ENCODE measurements at regions not wholly inside any gene's neighbourhood (a gene's known extent, or its start where the extent isn't known, plus 50 kb on each side); places are given as distances from the start of the nearest gene placed in this dataset.

DNA sequence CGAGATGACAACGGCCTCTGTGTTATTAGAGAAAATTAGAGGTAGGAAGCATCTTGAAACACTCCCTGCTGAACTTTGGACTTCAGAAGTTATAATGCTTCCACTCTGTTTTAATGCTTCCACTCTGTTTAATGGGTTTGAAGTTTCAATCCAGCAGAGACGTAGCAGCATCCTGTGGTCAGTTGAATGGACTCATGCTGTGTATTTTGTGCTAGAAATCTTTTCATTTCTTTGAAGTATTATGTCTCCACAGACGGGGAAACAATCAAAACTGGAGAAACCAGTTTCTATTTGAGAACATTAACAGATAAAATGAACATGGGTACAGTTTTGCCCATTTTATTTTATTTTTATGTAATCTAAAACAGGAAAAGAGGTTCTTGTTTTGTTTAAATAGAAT lies 1736.2 kb downstream of the SLITRK5 start:
- TF ChIP-seq EZH2 (IDR thresholded peaks at IDR 0.05), result no peak
- TF ChIP-seq, protein P1, sequence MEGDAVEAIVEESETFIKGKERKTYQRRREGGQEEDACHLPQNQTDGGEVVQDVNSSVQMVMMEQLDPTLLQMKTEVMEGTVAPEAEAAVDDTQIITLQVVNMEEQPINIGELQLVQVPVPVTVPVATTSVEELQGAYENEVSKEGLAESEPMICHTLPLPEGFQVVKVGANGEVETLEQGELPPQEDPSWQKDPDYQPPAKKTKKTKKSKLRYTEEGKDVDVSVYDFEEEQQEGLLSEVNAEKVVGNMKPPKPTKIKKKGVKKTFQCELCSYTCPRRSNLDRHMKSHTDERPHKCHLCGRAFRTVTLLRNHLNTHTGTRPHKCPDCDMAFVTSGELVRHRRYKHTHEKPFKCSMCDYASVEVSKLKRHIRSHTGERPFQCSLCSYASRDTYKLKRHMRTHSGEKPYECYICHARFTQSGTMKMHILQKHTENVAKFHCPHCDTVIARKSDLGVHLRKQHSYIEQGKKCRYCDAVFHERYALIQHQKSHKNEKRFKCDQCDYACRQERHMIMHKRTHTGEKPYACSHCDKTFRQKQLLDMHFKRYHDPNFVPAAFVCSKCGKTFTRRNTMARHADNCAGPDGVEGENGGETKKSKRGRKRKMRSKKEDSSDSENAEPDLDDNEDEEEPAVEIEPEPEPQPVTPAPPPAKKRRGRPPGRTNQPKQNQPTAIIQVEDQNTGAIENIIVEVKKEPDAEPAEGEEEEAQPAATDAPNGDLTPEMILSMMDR (IDR thresholded peaks at IDR 0.05), result no peak

All from neural progenitor cell (in vitro differentiated cells).